GM23338 (cell line): ENCODE measurements at regions not wholly inside any gene's neighbourhood (a gene's known extent, or its start where the extent isn't known, plus 50 kb on each side); places are given as distances from the start of the nearest gene placed in this dataset.

Experiments used
- ATAC-seq: fragments of 200-7000 bp; cut with Tn5 transposase; 3 replicates; pipeline ENCODE4 v1.9.1; 2020
- DNase-seq: peaks from one replicate; pipeline ENCODE4 v3.0.0-alpha.2; 2015; ENCODE audit warnings: low spot score
- H2AFZ ChIP-seq: fragments of 200-600 bp; sonication (generic); 2 replicates; pipeline ENCODE4 v1.8.0; 2016; ENCODE audit warnings: antibody characterized with exemption, mild to moderate bottlenecking, moderate library complexity
- H3F3A ChIP-seq: fragments of 200-600 bp; sonication (generic); replicated peaks from 2 replicates; pipeline ENCODE4 v1.8.0; 2017; ENCODE audit warnings: antibody characterized with exemption, mixed run types, low read depth
- H3K27ac ChIP-seq: fragments of 200-600 bp; sonication (generic); 2 replicates; pipeline ENCODE4 v1.6.1; 2016; ENCODE audit warnings: low read depth
- H3K27me3 ChIP-seq: fragments of 200-600 bp; sonication (generic); 2 replicates; pipeline ENCODE4 v1.8.0; 2016; ENCODE audit warnings: mild to moderate bottlenecking, mixed run types, moderate library complexity; ENCODE audit not compliant: insufficient read depth
- H3K36me3 ChIP-seq: fragments of 200-600 bp; sonication (generic); 2 replicates; pipeline ENCODE4 v1.8.0; 2016; ENCODE audit warnings: mild to moderate bottlenecking; ENCODE audit not compliant: insufficient read depth
- H3K4me1 ChIP-seq: fragments of 200-600 bp; sonication (generic); 2 replicates; pipeline ENCODE4 v1.8.0; 2016; ENCODE audit warnings: mild to moderate bottlenecking, moderate library complexity; ENCODE audit not compliant: insufficient read depth
- H3K4me2 ChIP-seq: fragments of 200-600 bp; sonication (generic); 2 replicates; pipeline ENCODE4 v1.7.1; 2017; ENCODE audit warnings: mixed run types
- H3K4me3 ChIP-seq: fragments of 200-600 bp; sonication (generic); 2 replicates; pipeline ENCODE4 v1.6.1; 2016; ENCODE audit warnings: mixed run types
- H3K79me2 ChIP-seq: fragments of 200-600 bp; sonication (generic); replicated peaks from 2 replicates; pipeline ENCODE4 v1.8.0; 2017; ENCODE audit warnings: mild to moderate bottlenecking; ENCODE audit not compliant: insufficient read depth
- H3K9me2 ChIP-seq: fragments of 200-600 bp; sonication (generic); 2 replicates; pipeline ENCODE4 v1.8.0; 2017; ENCODE audit not compliant: insufficient read depth
- H4K20me1 ChIP-seq: fragments of 200-600 bp; sonication (generic); replicated peaks from 2 replicates; pipeline ENCODE4 v1.8.0; 2017; ENCODE audit warnings: mild to moderate bottlenecking; ENCODE audit not compliant: insufficient read depth
- H3K27ac Mint-ChIP-seq: 2 replicates; pipeline ENCODE4 v1.8.0; 2020; ENCODE audit warnings: inconsistent platforms, mild to moderate bottlenecking, moderate library complexity, mixed read lengths
- H3K27me3 Mint-ChIP-seq: 3 replicates; pipeline ENCODE4 v1.8.0; 2022; ENCODE audit warnings: low read depth, mild to moderate bottlenecking, moderate library complexity, mixed read lengths, inconsistent platforms; ENCODE audit not compliant: insufficient read depth, poor library complexity
- H3K36me3 Mint-ChIP-seq: 3 replicates; pipeline ENCODE4 v1.8.0; 2021; ENCODE audit warnings: low read depth, mild to moderate bottlenecking, inconsistent platforms, moderate library complexity, mixed read lengths
- H3K4me1 Mint-ChIP-seq: 3 replicates; pipeline ENCODE4 v1.8.0; 2020; ENCODE audit warnings: mild to moderate bottlenecking, inconsistent platforms, mixed read lengths
- H3K4me3 Mint-ChIP-seq: 3 replicates; pipeline ENCODE4 v1.8.0; 2021; ENCODE audit warnings: moderate library complexity, mild to moderate bottlenecking, inconsistent platforms, mixed read lengths
- H3K9me3 Mint-ChIP-seq: 3 replicates; pipeline ENCODE4 v1.8.0; 2020; ENCODE audit warnings: moderate library complexity, mild to moderate bottlenecking, inconsistent platforms, mixed read lengths
- CREB1 ChIP-seq: fragments of 250-450 bp; sonication (Bioruptor Pico); IDR thresholded peaks from 2 replicates; pipeline ENCODE4 v1.5.0; 2020; ENCODE audit warnings: low read depth, mild to moderate bottlenecking, moderate library complexity
- CTCF ChIP-seq, 2 experiments: fragments of 200-600 bp in 1 of 2; sonication (generic) in 1 of 2; conservative IDR thresholded peaks; 2 replicates each; pipeline versions ENCODE4 v1.5.1 to v1.6.1; 2016 to 2017; ENCODE audit warnings: antibody characterized with exemption in 2 of 2, low read depth in 2 of 2, mild to moderate bottlenecking in 2 of 2, moderate library complexity in 1 of 2
- ETS1 ChIP-seq: IDR thresholded peaks from 2 replicates; pipeline ENCODE4 v1.6.1; 2016; ENCODE audit warnings: antibody characterized with exemption
- EZH2 ChIP-seq: fragments of 200-600 bp; sonication (generic); IDR thresholded peaks from one replicate; pipeline ENCODE4 v1.8.0; 2017; ENCODE audit warnings: antibody characterized with exemption, mild to moderate bottlenecking, low read depth; ENCODE audit not compliant: unreplicated experiment
- EZH2phosphoT487 ChIP-seq: fragments of 200-600 bp; sonication (generic); IDR thresholded peaks from one replicate; pipeline ENCODE4 v1.8.1; 2018; ENCODE audit warnings: antibody characterized with exemption; ENCODE audit not compliant: unreplicated experiment
- JUNB ChIP-seq: IDR thresholded peaks from one replicate; pipeline ENCODE4 v1.6.1; 2016; ENCODE audit warnings: antibody characterized with exemption; ENCODE audit not compliant: unreplicated experiment
- NANOG ChIP-seq: IDR thresholded peaks from 2 replicates; pipeline ENCODE4 v1.6.1; 2016; ENCODE audit warnings: antibody characterized with exemption, borderline replicate concordance
- POLR2AphosphoS5 ChIP-seq: IDR thresholded peaks from 2 replicates; pipeline ENCODE4 v1.6.1; 2016; ENCODE audit warnings: antibody characterized with exemption, low read depth
- REST ChIP-seq: IDR thresholded peaks from one replicate; pipeline ENCODE4 v1.6.1; 2018; ENCODE audit warnings: antibody characterized with exemption; ENCODE audit not compliant: unreplicated experiment
- STAT1 ChIP-seq: IDR thresholded peaks from one replicate; pipeline ENCODE4 v1.6.1; 2016; ENCODE audit warnings: antibody characterized with exemption; ENCODE audit not compliant: unreplicated experiment
- ZNF114 ChIP-seq: fragments of 250-450 bp; sonication (Bioruptor Pico); IDR thresholded peaks from 2 replicates; pipeline ENCODE4 v1.5.0; 2020; ENCODE audit warnings: mild to moderate bottlenecking, moderate library complexity
- ZNF331 ChIP-seq: fragments of 250-450 bp; sonication (Bioruptor Pico); IDR thresholded peaks from 2 replicates; pipeline ENCODE4 v1.5.0; 2020; ENCODE audit warnings: low read depth, mild to moderate bottlenecking, moderate library complexity
- ZNF462 ChIP-seq: fragments of 250-450 bp; sonication (Bioruptor Pico); IDR thresholded peaks from 2 replicates; pipeline ENCODE4 v1.5.0; 2020; ENCODE audit warnings: mild to moderate bottlenecking, moderate library complexity

GRCh38 chr7:35348611-35349400 is 94.9 kb upstream of the TBX20 start:
- ATAC-seq (no peak), DNase-seq (no peak)
- Histone ChIP-seq H2AFZ (no peak overlapping the region), H3K4me1 (no peaks in the 10 kb centered on the region), H3F3A (no peaks in the 10 kb centered on the region), H4K20me1 (no peaks in the 10 kb centered on the region), H3K4me3 (no peak overlapping the region), H3K4me2 (no peak overlapping the region), H3K79me2 (no peaks in the 10 kb centered on the region), H3K27me3 (no peaks in the 10 kb centered on the region), H3K27ac (no peak overlapping the region), H3K36me3 (no peaks in the 10 kb centered on the region), H3K9me2 (peaks cover 8% of the 10 kb centered on the region; the same call in 1 of the 2 replicates)
- TF ChIP-seq ZNF331 (no peak), NANOG (no peak), EZH2phosphoT487 (no peak), CTCF (conservative IDR thresholded peaks at IDR 0.05; ENCODE audit: low read depth in 2 of 2) (no peak), STAT1 (no peak), REST (no peak), ZNF462 (CRISPR knock-in tag) (no peak), JUNB (no peak), CREB1 (CRISPR knock-in tag) (no peak), ZNF114 (CRISPR knock-in tag) (no peak), ETS1 (no peak), POLR2AphosphoS5 (no peak), EZH2 (no peak)
- Mint-ChIP-seq H3K27ac (no peak overlapping the region), H3K4me1 (peaks cover 3% of the 10 kb centered on the region), H3K36me3 (no peaks in the 10 kb centered on the region), H3K9me3 (no peaks in the 10 kb centered on the region), H3K27me3 (no peaks in the 10 kb centered on the region), H3K4me3 (no peak overlapping the region)
